Epithelial cell of esophagus (primary cell): ENCODE measurements at regions not wholly inside any gene's neighbourhood (a gene's known extent, or its start where the extent isn't known, plus 50 kb on each side); places are given as distances from the start of the nearest gene placed in this dataset.

Experiments
- DNase-seq: peaks from one replicate; pipeline ENCODE4 v3.0.0; 2010; ENCODE audit warnings: low read depth
- H3K4me3 ChIP-seq: 2 replicates; pipeline ENCODE4 v1.5.1; 2011; ENCODE audit warnings: mild to moderate bottlenecking, low read length, control low read depth
- CTCF ChIP-seq: IDR thresholded peaks from 2 replicates; pipeline ENCODE4 v1.5.1; 2011; ENCODE audit warnings: low read depth, mild to moderate bottlenecking, low read length, control low read depth, inconsistent platforms; ENCODE audit not compliant: insufficient read depth; ENCODE audit errors: missing control alignments

- no peak for DNase-seq
- H3K4me3 ChIP-seq = no peak overlapping the region
- TF ChIP-seq CTCF = no peak
These were observed 122.7 kb upstream of the SESN3 start for GRCh38 chr11:95353706-95354105.

GRCh38 chr11:95352733-95353346 is 121.8 kb upstream of the SESN3 start:
- no peak for TF ChIP-seq CTCF

GRCh38 chr11:95349345-95349942 is 118.4 kb upstream of the SESN3 start:
- no peak for DNase-seq
- no peak overlapping the region for H3K4me3 ChIP-seq
- no peak for TF ChIP-seq CTCF

More at GRCh38 chr11:95352733-95353346, 121.8 kb upstream of the SESN3 start:
- no peak for DNase-seq
- H3K4me3 ChIP-seq = no peak overlapping the region

- DNase-seq = no peak
- no peak overlapping the region for H3K4me3 ChIP-seq
- no peak for TF ChIP-seq CTCF
These were observed 115.3 kb upstream of the SESN3 start for GRCh38 chr11:95346265-95346664.

- no peak for DNase-seq
- H3K4me3 ChIP-seq = no peak overlapping the region
- no peak for TF ChIP-seq CTCF
These were observed 114.6 kb upstream of the SESN3 start for GRCh38 chr11:95345651-95346050.

GRCh38 chr11:95344932-95345642 is 114.1 kb upstream of the SESN3 start:
- H3K4me3 ChIP-seq = no peak overlapping the region
- no peak for TF ChIP-seq CTCF
- peak; percentile 92 for DNase-seq
